GM13977 (cell line): ENCODE measurements at regions not wholly inside any gene's neighbourhood (a gene's known extent, or its start where the extent isn't known, plus 50 kb on each side); places are given as distances from the start of the nearest gene placed in this dataset.

ENCODE experiments used
- DNase-seq: peaks from one replicate; pipeline ENCODE4 v3.0.0; 2012; ENCODE audit warnings: low spot score
- in situ Hi-C: fragments of 300-500 bp; cut with MboI; formaldehyde crosslinking; loops from one replicate; pipeline ENCODE4 v1.12.0; 2022; ENCODE audit warnings: low sequenced_read_pairs, low pct_unique_long_range_greater_than_20kb, mixed read lengths, inconsistent platforms; ENCODE audit not compliant: unreplicated experiment
- TF ChIP-seq, protein P1 (sequence below): IDR thresholded peaks from 2 replicates; pipeline ENCODE4 v1.5.1; 2012; ENCODE audit warnings: mild to moderate bottlenecking, control low read depth; ENCODE audit not compliant: insufficient read depth; ENCODE audit errors: extremely low read depth, missing control alignments

- no peak for DNase-seq
- TF ChIP-seq, protein P1, sequence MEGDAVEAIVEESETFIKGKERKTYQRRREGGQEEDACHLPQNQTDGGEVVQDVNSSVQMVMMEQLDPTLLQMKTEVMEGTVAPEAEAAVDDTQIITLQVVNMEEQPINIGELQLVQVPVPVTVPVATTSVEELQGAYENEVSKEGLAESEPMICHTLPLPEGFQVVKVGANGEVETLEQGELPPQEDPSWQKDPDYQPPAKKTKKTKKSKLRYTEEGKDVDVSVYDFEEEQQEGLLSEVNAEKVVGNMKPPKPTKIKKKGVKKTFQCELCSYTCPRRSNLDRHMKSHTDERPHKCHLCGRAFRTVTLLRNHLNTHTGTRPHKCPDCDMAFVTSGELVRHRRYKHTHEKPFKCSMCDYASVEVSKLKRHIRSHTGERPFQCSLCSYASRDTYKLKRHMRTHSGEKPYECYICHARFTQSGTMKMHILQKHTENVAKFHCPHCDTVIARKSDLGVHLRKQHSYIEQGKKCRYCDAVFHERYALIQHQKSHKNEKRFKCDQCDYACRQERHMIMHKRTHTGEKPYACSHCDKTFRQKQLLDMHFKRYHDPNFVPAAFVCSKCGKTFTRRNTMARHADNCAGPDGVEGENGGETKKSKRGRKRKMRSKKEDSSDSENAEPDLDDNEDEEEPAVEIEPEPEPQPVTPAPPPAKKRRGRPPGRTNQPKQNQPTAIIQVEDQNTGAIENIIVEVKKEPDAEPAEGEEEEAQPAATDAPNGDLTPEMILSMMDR, result no peak
- in situ Hi-C loops, result no loop called here
Observed at GRCh38 chr15:62552444-62552843, 387.4 kb upstream of the C2CD4B start.

DNA sequence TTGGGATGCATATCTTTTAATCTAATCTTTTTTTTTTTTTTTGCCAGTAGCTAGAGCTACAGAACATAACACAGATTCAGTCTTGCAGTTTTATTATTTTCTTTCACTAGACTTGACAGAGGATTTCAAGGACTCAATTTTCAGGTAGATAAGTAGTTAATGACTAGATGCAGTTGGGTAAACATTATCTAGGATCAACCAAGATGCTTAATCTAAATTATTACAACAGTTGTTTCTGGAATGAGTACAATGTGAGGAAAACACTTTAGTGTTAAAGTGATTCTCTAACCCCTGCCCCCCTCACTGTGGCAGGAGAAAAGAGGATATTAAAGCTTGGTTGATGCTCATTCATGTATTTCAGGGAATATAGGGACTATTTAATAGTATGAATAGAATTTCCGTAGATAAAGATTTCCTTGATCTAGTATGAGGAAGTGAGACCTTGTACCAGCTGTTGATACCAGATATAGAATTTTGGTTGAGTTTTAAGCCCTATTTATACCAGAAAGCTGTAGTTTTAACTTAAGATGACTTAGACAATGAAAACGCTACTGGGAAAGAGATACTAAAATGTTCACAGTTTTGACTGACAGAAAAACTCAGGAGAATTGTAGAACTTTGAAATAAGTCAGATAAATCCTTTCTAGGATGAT, 389.0 kb upstream of the C2CD4B start:
- TF ChIP-seq, protein P1, result no peak

DNA sequence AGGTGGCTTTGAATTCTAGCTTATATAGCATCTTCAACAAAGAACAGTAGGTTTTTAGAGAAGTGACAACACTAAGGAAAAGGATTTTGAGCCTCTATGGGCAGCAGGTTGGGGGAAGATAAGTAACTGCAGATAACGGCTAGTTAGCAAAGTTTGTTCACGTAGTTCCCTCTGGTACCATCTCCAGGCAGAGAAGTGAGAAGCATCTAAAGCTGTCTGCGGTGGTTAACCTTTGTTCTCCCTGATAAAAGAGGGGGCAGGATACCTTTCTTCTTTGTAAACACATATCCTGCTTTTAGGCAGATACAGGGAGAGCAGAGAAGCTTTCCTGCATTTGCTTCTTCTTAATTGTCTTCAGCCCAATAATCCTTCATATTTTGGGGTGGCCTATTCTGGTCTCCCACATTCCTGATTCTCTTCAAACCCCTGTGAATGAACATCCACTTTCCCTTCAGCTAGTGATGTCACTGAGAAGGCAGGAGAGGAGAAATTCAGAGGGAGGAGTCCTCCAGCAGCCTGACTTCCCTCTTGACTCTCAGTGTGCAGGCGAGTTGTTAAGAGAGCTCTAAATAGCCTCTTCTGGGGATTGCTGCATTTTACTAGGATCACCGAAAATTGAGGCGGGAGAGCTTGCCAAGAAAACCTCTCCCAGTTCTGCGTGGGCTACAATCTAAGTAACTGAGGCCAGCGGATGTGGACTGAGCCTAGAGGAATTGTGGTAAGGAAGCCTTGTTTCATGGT, 393.7 kb upstream of the C2CD4B start:
- TF ChIP-seq, protein P1, result no peak
- in situ Hi-C loops, result no loop called here
- no peak for DNase-seq

More for the DNA sequence above, 389.0 kb upstream of the C2CD4B start:
- DNase-seq, result no peak
- in situ Hi-C loops, result no loop called here

DNA sequence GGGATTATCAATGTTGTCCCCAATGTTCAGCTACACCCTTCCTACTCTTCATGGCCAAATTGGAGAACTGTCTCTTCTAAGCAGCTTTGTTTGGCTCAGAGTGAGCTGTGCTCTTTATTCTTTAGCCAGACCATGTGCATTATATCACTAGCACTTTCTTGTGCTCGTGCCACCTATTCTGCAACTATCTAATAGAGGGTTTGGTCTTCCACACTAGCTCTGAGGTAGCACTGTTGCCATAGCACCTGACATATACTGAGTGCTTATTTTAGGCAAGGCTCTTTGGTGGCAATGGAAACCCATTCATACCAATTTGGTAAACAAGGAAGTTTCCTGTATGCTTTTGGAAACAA, 394.3 kb upstream of the C2CD4B start:
- no peak for DNase-seq
- TF ChIP-seq, protein P1, result no peak
- in situ Hi-C loops, result no loop called here

DNA sequence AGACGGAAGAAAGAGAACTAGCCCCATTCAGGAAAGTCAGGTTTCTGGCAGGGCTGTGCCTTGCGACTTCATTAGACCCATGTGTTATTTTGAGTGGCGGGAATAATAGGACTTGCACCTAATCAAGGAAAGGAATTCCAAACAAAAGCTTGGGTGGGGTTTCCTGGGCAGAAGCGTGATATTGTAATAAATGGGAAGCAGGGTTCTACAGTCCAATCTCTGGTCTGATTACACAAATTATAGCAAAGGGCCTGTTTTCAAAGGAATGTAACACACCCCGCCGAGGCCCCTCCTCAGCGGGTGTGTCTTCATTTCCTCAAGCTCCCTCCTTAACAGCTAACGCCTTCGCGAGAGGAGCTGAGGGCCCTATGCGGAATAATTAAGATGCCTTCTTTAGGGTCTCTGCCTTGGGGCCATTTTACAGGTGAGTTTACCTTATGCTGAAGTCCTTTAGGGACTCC, 396.0 kb upstream of the C2CD4B start:
- DNase-seq, result no peak
- in situ Hi-C loops, result no loop called here
- TF ChIP-seq, protein P1, result no peak

DNA sequence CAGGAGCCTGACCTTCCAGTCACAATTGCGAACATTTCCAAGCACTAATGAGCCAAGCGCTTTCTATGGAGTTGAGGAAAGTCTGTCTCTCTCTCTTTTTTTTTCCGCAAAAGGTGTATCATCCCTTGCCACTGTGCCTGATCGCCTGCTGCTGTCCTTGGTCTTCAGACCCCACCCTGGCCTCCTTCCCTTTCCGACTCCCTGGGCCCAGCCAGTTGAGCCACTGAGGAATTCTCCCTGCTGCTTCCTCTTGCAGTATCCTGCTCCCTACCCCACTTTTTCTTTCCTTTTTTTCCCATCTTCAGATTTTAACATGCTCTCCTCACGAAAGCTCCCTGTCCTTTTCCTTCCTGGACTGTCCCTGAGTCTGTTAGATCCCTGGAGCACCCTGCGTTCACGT, 396.5 kb upstream of the C2CD4B start:
- in situ Hi-C loops, result no loop called here
- no peak for DNase-seq
- TF ChIP-seq, protein P1, result no peak
